COLO829 (cell line): ENCODE measurements at regions not wholly inside any gene's neighbourhood (a gene's known extent, or its start where the extent isn't known, plus 50 kb on each side); places are given as distances from the start of the nearest gene placed in this dataset.
"Not testable (repeated sequence)": the region's sequence is repeated elsewhere in the genome, so short reads cannot be mapped to it uniquely, and the experiment has no call there.

Source experiments
- DNase-seq: peaks from one replicate; pipeline ENCODE4 v3.0.0; 2012; ENCODE audit warnings: low spot score

DNA sequence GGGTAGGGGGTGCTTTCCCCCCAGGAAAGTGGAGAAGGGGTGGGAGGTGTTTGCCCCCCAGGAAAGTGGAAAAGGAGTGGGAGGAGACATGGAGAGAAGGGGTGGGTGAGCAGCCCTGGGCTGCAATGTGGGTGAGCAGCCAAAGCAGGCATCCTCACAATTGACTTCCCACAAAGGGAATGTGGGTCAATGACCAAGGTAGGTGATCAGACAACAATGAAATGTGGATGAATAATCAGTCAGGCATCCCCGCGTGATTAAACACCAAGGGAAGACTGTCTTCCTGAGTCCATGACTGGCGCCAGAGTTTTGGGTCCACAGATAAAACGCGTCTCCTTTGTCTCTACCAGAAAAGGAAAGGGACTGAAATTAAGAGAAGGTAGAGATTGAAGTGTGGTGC, 558.8 kb downstream of the ADGRL2 start:
- DNase-seq: not testable (repeated sequence)

- not testable (repeated sequence) for DNase-seq
Measured at GRCh38 chr1:82358706-82359105, 558.0 kb downstream of the ADGRL2 start.

DNA sequence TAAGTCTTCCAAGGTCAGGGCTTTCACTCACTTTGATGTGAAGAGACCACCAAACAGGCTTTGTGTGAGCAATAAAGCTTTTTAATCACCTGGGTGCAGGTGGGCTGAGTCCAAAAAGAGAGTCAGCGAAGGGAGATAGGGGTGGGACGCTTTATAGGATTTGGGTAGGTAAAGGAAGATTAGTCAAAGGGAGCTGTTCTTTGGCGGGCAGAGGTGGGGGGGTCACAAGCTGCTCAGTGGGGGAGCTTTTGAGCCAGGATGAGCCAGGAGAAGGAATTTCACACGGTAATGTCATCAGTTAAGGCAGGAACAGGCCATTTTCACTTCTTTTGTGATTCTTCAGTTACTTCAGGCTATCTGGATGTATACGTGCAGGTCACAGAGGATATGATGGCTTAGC, 553.8 kb downstream of the ADGRL2 start:
- DNase-seq: not testable (repeated sequence)

DNA sequence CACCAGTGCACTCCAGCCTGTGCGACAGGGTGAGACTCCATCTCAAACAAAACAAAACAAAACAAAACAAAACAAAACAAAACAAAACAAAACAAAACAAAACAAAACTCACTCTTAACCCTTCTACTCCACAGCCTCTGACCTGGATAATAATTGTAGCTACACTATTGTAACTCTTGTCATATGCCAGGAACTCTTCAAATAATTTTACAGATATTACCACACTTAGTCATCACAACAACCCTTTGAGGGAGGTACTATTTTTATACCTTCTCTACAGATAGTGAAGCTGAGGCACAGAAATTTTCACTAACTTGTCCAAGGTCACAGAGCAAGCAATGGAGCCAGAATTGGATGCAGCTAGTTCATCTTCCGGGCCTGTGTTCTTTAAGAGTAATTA, 547.8 kb downstream of the ADGRL2 start:
- DNase-seq: no peak

DNA sequence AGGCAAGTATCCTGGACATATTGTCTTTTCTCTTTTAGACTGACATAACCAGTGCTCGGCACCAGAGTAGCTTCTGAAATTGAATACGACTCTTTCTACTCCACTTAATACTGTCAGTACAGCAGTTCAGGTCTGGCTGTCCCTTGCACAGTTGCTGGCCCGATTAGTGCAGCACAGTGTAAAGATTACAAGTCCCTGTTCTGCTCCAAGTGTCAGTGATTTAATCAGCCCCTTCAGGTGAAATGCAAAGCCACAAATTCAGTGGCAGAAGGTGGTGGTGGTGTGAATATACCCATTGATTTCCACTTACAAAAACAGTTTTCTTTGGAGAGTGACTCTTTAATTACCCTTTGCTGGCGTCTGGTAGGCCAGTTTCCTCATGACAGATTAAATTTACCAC, 545.4 kb downstream of the ADGRL2 start:
- no peak for DNase-seq

GRCh38 chr1:82343381-82343780, 542.6 kb downstream of the ADGRL2 start:
- no peak for DNase-seq

DNA sequence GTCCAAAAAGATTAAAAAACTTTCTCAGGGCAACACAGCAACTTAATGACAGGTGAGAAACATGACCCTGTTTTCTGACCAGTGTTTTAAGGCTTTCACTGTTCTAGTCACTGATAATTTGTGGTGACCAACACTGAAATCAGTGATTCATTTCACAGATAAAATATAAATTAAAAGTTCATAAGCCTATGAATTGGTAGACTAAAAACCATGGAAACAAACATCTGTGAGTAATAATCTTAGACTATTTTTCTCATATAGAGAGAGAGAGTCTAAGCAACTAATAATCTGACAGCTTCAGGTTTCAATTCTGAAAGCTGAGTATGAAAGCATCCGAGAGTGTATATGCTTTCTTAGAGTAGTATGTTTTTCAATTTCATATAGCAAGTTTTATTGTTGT, 536.9 kb downstream of the ADGRL2 start:
- no peak for DNase-seq

DNA sequence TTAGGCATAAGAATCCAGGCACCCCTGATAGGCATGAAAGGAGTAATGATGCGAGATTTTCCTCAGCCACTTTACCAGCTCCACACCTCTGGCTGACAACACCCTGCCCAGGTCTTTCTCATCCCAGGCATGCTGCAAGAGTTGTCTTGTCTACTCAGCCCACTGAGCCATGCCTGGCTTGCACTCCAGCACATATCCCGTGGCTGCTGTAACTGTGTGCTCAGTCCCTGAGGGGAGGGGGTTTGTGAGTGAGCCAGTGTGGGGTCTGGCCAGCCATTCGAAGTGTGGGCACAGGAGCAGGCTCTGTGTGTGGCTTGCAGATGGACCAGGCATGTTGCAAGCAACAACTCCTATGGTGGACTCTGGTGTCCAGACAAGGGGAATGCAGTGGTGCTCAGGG, 529.6 kb downstream of the ADGRL2 start:
- no peak for DNase-seq

- DNase-seq: no peak
Measured at GRCh38 chr1:82329226-82329625, 528.5 kb downstream of the ADGRL2 start.

DNA sequence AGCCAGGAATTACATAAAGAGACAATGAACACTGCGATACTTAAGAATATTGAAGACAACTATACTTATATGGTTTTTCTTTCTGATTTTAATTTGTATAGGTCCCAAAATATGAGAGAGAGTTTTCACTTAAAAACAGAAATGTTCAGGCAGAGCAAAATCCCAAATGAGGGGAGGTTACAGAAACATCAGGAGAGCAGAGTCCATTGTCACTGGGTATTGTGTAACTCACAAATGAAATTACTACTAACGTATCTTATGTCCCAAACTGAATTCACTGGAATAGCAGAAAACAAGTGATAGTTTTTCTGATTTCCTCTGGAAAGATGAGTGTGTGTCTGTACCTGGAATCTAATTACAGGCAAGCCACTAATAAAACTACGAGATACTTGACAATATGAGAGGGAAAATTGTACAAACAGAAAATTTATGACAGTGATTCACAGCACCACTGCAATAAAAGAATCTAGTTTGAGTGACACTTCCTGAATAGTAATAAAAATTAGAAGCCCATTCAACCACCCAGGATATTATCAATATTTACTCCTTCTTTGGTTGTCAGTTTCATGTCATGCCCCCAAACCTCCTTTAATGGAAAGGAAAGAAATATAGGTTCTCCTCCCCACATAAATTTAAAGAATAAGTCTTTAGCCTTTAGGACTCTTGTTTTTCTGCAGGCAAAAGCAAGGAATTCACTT, 522.6 kb downstream of the ADGRL2 start:
- no peak for DNase-seq

GRCh38 chr1:82321794-82322193, 521.1 kb downstream of the ADGRL2 start:
- no peak for DNase-seq

DNA sequence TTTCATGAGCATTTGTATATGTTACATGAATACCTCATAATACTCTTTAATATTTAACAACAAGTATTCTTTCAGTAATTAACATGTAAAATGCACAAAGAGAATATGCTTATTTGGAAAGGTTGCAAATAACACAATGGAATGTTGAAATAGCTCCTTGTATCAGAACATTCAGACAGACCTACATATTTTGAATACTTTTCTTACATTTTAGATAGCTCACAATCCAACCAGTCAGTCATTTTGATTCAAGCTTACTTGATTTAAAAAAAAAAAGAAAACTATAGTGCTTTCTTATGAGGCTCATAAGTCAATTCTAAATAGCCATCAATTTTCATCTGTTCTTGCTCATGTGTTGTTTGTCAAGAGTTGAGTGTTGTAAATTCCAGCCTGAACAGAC, 518.8 kb downstream of the ADGRL2 start:
- no peak for DNase-seq

DNA sequence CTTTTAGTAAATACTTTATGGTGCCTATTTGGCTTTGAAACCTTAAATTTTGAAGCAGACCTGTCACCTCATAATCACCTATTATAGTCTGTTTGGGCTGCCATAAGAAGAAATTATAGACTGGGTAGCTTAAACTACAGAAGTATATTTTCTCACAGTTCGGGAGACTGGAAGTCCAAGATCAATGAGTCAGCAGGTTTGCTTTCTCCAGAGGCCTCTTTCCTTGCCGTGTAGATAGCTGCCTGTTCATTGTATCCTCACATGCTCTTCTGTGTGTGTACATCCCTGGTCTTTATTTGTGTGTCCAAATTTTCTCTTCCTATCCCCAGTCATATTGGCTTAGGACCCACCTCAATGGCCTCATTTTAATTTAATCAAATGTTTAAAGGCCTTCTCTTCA, 518.2 kb downstream of the ADGRL2 start:
- DNase-seq: no peak

GRCh38 chr1:82318265-82318664, 517.5 kb downstream of the ADGRL2 start:
- DNase-seq: no peak

GRCh38 chr1:82317671-82318070, 516.9 kb downstream of the ADGRL2 start:
- DNase-seq: no peak

DNA sequence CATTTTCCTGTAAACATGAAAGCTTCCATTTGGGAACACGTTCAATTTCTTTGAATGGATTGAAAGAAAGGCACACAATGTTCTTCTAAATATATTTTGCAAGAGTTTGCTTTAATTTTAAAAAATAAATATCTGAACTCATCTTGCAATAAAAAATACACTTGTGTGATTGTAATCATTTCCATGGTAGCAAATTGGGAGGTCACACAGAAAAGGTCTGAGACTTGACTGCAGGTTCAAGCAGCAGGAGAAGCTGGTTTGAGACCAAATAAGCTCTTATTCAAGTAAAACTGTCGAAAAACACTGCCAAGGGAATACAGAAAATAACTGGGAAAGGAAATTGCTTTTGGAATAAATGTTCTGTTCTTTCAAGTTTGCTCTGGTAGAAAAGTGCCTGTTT, 498.9 kb downstream of the ADGRL2 start:
- DNase-seq: no peak

DNA sequence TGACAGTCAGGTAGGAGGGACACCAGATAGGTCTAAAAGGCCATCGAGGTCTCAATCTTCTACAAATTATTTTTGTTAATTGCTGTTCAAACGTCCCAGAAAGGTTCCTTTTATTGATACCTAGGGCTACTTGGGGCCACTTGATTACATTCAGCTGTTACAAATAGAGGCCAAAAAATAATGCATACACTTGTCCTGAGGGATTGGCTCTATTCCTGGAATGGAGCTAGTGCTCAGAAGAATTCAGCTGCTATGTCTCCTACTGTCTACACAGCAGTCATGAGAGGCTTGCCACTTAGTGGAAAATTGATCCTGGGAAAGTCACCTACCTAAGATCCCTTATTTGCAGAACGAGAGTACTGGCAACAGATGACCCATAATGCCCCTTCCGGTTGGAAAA, 498.3 kb downstream of the ADGRL2 start:
- DNase-seq: no peak

DNA sequence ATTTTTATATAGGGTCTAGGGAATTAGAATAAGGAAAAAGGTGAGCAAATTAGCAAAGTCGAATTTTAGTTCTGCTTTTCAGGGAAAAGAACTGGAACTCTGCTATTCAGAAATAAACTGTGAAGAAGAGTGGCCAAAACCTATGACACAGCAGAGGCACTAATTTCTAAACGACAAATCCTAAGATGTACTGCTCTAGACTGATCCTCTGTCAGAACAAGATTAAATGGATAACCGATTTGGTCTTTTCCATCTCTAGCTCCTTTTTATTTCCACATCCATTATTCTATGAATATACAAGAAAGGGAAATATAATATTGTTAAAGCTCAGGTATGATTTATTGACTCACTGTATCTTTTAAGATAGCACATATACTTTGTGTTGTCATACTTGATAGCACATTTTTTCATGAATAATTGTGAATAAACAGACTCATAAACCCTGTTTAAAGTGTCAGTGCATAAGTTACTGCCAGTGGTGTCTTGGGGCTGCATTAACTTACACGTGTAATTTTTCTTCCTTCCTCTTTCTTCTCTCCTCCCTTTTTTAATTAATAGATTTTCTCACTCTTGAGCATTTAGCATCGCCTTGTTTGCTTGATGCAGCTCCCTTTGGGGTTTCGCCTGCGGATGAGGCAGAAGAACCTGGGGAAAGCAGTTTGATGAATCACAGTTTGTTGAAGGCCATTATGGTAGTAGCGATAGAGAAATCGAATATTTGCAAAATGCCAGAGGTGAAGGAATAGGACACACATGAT, 496.6 kb downstream of the ADGRL2 start:
- DNase-seq: no peak

GRCh38 chr1:82287556-82287955, 486.8 kb downstream of the ADGRL2 start:
- DNase-seq: no peak

DNA sequence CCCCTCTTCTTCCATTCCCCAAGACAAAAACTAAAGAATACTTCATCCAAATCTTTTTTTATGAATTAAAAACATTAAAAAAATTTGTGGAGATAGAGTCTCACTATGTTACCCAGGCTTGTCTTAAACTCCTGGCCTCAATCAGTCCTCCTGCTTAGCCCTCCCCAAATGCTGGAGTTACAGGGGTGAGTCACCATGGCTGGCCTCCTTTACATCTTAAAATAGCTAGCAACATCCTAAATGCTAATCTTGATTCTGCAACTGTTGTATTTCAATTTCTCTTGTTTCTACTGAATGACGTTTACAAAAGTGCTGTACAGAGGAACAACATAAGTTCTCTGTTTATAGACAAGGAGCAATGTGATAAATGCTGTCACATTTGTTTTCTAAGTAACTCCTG, 483.5 kb downstream of the ADGRL2 start:
- no peak for DNase-seq

GRCh38 chr1:82279241-82279640, 478.5 kb downstream of the ADGRL2 start:
- no peak for DNase-seq

DNA sequence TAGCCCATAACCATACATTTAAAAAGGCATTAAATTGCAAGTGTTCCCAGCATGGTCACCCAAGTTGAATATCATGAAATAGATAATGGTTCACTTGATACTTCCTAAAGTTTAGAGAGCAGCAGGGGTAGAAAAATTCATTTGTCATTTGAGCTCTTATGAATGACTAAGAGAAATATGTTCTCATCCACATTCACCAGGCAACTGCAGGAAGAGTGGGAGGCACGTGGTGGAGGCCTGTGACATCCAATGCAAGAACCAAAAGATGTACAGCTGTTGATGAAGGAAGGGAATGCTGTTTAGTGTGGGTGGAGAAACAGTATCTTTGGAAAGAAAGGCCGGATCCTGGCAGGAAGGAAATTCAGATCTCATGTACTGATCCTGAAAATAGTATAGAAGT, 473.1 kb downstream of the ADGRL2 start:
- DNase-seq: no peak

DNA sequence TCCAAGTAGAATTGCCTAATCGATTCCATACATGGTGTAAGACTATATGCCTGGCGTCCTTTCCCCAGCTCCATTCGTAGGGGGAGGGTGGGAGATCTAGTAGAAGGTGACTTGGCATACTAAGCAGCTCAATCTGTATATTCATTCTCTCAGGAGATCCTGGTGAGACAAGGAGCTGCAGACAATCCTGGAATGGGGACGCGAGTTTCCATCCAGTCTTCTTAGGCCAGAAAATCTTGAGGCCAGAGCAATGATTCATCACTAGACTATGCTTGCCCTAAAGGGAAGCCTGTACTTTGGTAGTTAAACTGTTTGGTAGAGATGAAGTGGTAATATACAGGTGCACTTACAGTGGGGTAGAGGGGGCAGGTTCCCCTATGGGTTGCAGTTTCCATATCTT, 468.7 kb downstream of the ADGRL2 start:
- DNase-seq: no peak

- no peak for DNase-seq
Measured at GRCh38 chr1:82268826-82269225, 468.1 kb downstream of the ADGRL2 start.
